RKO (cell line): ENCODE measurements at regions not wholly inside any gene's neighbourhood (a gene's known extent, or its start where the extent isn't known, plus 50 kb on each side); places are given as distances from the start of the nearest gene placed in this dataset.
A peak's percentile ranks its signal among the peaks of the same experiment; 100 is the strongest.
"Not testable (repeated sequence)": the region's sequence is repeated elsewhere in the genome, so short reads cannot be mapped to it uniquely, and the experiment has no call there.

Experiments
- DNase-seq: peaks from one replicate; pipeline ENCODE4 v3.0.0-alpha.2; 2016; ENCODE audit warnings: low spot score

DNA sequence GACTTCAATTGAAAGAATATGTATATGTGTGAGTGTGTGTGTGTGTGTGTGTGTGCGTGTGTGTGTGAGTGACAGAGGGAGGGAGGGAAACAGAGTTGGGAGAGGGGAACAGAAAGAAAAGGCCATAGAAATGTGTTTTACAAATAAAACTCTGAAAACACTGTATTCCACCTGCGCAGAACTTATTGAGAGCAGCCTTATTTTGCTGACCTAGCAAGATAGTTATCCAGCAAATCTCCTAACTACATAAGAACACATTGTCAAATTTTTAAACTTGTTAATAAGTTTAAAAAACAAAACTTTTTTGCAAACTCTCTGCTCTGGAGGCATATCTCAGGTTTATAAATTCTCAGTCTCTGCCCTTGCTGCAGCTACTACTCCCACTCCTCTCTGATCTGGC lies 217.9 kb upstream of the NOCT start:
- no peak for DNase-seq

DNA sequence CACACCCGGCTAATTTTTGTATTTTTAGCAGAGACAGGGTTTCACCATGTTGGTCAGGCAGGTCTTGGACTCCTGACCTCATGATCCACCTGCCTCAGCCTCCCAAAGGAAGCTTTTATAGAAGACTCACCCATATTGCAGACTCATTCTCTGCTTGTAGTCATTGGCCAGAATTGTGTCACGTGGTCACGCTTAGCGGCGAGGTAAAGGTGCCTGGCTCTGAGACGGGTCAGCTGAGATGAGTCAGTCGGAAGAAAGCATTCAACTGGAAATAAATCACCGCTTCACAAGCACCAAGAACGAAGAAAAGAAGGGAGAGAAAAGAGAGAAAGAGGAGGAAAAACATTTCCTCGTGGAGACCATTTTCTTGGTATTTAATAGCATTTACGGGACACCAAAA lies 218.8 kb upstream of the NOCT start:
- DNase-seq: no peak

DNA sequence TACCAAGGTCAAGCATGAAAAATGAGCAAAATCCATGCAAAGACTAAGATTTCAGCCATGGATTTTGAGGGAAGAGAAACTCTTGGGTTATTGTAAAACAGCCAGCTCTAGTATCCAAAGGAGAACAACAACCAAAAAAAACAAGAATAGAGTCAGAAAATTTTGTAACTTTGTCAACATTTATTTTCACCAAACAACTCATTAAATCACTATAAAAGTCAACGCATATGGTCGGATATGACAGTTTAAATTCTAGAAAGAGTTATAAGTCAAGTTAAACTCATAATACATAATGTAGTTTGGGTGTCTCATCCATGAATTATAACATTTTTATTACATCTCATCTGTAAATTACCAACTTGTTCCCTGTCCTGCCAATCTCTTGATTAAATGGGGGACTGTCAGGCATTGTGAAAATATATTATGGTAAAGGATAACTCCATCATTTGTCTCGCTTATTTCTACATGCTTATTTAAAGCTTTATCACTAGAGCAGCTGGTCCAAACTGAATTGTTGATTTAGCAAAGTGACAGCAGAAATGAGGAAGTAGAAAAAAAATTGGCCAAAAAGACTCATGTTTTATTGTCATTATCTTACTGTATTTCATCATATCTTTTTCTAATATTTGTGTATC lies 224.8 kb upstream of the NOCT start:
- no peak for DNase-seq

DNA sequence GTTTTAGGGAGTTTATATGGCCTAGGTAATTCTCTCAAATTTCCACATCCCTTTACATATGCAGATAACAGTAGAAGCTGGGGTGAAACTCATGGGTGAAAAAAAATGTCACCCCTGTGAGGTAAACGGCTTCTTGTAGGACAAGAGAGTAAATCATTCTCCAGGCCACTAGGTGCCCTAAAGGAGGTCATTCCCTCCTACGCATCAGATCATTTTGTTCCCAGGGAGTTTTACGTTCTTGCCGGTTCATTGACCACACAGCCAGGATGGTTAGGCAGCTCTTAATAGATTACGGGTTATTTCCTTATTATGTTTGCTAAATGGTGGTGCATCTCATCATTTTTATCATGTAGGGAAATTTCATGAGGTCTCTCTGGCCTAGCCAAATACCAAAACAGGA lies 225.8 kb upstream of the NOCT start:
- no peak for DNase-seq

DNA sequence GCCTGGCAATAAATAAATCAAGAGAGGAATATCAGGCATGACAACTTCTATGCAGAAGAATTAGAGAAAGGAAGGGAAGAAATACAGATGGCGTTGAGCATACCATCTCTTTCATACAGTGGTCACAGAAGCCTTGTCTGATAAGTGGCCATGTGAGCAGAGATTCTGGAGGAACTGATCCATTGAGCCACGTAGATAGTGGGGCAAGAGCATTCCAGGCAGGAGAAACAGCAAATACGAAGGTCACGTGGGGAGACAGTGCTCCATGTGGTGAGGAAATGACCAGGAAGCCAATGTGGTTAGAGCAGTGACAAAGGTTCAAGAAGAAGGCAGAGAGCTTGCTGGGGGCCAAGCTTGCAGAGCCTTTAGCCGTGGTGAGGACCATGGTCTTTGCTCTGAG lies 226.7 kb upstream of the NOCT start:
- no peak for DNase-seq

DNA sequence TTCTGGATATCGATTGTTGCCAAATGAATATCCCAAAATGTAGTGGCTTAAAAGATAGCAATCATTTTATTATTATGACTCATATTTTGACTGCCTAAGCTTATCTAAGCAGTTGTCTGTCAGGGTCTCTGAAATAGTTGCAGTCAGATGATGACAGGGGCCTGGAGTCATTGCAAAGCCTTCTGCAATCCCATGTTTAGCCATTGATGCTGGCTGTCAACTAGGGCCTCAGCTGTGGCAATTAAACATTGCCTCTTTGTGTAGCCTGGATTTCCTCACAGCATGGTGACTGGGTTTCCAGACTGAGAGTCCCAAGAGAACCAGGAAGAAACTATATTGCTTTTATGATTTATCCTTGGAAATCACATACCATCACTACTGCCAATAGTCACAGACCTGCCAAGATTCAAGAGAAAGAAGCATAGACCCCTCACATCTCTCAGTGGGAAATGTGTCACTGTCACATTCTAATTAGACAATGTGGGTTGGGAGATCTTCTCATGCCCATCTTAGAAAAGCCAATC lies 227.3 kb upstream of the NOCT start:
- no peak for DNase-seq

DNA sequence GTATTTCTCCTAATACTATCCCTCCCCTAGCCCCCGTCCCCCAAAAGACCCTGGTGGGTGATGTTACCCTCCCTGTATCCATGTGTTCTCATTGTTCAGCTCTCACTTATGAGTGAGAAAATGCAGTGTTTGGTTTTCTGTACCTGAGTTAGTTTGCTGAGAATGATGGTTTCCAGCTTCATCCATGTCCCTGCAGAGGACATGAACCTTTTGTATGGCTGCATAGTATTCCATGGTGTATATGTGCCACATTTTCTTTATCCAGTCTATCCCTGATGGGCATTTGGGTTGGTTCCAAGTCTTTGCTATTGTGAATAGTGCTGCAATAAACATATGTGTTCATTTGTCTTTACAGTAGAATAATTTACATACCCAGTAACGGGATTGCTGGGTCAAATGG lies 235.8 kb upstream of the NOCT start:
- not testable (repeated sequence) for DNase-seq

DNA sequence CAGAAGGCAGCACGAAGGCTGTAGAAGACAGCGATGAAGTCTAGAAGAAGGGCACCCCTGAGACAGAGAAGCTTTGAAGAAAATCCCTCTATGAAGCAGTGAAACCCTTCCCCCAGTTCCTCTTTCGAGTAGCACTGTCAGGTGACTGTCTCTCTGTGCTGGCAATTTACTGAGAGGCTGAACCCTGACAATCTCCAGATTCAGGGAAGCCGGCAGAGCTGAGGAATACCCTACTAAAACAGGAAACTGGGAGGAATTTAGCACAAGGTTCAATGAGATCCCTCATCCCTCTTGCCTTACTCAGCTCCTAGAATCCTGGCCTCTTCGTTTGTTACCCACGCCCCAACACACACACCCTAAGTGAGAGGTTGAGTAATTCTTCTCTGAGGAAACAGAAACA lies 239.7 kb upstream of the NOCT start:
- DNase-seq: no peak

DNA sequence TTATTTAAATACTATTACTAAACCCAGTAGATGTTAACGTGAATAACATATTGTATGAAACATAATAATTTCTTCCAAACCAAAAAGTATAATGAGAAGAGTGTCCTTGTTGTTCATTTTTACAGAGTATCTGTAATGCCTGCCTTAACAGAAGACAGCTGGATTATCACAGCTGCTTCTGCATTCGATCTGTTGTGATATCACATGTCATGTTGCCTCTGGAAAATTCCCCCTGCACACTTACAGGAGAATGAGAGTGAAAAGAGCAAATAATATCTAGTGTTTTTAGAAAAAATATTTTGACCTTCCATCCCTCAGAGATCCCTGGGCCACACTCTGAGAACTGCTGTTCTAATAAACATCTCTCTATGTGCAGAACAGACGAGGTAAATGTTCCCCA lies 240.1 kb upstream of the NOCT start:
- DNase-seq: no peak

DNA sequence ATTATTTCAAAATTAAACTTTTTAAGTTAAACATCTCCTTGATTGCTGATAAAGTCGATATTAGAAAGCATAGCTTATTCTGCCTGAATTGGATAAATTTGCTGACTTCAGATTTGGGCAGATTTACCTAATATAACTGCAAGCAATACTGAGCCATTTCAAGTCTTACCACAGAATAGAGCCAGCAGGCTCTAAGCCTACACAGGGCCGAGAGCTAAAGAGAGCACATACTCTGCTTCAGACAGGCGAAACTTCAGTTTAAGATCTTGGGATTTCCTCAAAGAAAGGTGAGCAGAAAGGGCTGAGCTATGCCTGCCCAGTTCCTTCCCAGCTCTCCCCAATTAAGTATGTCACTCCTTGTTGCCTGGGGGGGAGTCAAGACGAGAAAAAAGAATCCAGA lies 240.6 kb upstream of the NOCT start:
- no peak for DNase-seq

DNA sequence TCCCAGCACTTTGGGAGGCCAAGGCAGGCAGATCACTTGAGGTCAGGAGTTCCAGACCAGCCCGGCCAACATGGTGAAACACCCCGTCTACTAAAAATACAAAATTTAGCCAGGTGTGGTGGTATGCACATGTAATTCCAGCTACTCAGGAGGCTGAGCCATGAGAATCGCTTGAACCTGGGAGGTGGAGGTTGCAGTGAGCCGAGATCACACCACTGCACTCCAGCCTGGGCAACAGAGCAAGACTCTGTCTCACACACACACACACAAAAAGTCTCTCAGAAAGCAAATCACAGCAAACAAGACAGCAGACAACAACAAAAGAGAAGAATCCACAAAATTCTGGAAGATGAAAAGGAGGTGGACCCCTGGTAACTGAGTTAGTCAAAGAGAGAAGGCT lies 241.5 kb upstream of the NOCT start:
- not testable (repeated sequence) for DNase-seq

DNA sequence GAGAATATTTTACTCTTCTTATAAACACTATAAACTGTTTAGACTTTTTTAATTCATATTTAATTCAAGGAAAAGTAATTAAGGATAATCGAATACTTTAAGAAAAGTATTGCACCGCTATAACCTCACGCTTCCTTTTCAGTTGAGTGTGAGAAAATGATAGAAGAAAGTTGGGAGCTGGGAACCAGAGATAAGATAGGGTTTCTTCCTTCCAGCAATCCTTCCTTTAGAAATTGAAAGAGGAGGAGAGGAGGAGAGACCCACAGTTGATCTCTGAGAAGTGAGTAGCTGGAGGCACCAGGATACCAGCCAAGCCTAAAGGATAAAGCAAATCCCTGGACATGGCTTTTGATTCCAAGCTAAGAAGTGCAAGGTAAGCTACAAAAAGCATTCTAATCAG lies 242.3 kb upstream of the NOCT start:
- DNase-seq: no peak

DNA sequence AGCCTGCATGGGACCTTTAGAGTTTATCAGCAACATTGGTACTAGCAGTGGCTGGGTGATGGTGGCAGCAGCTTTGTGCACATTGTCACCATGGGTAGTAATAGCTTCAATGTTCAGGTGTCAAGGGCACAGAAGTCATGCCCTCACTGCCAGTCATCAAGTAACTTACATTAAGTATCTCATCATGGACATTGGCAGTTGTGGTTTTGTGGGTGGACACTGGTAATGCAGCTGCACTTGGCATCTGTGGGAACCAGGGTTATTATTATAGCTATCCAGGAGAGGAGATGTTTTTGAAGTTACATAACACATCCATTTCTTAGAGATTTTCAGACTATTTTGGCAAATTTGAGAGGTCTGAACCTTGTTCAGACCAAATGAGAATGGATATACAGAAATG lies 243.2 kb upstream of the NOCT start:
- DNase-seq: no peak

DNA sequence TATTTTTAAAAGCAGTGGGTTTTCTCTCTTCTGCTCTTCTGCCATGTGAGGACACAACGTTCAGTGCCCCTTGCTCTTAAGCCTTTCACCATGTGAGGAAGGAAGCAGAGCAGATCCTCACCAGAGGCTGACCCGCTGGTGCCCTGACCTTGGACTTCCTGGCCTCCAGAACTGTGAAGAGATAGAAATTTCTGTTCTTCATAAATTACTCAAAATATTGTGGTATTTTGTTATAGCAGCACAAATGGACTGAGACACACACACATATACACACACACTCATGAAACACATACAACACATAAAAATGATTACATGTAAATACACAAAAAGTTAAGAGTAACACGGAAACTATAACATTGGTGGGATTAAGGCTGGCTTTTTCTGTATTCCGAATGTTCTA lies 244.8 kb upstream of the NOCT start:
- no peak for DNase-seq

DNA sequence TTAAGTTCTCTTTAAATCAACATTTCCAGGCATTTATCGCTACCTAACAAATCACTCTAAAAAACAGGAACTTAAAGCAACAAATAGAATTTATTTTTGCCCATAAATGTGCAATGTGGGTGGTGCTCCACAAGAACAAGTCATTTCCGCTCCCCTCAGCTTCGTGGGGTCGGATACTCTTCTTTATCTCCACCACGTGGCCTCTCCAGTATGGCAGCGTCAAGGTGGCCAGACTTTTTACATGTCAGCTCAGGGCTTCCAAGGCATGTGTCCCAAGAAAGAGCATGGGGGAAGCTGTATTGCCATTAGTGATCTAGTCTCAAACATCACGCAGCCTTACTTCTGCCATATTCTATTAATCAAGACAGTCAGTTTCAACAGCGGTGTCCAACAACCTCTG lies 249.2 kb upstream of the NOCT start:
- no peak for DNase-seq

DNA sequence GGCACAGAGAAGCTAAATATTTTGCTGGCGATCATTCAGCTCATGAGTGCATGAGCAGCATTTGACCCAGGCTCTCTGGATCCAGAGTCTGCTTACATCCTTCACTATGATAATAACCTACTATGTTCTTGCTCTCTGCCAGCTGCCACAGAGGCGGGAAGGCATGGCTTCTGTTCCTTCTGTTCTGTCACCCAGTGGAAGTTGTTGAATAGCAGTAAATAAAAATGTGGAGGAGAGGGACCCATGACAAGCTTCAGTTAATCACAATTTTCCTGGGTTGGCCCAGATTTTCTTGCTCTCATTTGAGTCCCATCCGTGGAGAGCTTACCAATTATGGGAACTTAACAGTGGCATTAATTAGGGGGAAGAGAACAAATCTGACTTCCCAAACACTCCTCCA lies 250.1 kb upstream of the NOCT start:
- no peak for DNase-seq

DNA sequence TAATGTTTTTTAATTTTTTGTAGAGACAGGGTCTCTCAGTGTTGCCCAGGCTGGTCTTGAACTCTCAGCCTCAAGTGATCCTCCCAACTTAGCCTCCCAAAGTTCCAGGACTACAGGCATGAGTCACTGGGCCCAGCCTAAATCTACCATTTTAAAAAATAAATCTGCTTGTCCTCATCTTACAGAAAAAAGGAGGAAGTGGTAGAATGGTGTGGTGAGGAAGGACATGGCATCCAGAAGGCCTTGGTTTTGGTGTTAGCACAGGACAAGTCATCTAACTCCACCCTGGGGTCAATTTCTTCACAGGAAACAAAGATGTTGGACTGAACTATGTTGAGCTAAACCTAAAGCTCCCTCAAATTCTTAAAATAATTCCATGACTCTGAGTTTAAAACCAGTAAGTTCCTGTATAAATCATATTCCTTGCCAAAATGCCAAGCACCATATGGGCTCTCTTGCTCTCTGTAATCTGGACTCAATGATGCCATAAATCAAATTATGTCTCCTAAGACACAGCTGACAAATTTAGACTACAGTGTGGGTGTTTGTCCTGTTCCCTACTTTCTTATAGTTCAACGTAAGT lies 253.9 kb upstream of the NOCT start:
- DNase-seq: no peak

DNA sequence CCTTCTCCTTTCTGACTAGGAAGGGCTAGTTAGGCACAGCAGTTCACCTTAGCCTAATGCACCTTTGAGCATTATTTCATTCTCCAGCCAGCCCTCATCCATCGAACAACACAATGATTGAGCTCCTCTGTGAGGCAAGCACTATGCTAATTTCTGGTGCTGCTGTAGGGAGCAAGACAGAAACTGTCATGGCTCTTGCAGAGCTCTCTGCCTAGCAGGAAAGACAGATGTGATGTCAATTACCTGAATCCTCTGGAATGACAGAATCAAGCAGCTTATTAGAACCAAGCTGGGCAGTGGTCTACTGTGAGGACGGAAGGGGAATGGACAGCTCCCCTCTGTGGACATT lies 256.1 kb upstream of the NOCT start:
- DNase-seq: no peak

DNA sequence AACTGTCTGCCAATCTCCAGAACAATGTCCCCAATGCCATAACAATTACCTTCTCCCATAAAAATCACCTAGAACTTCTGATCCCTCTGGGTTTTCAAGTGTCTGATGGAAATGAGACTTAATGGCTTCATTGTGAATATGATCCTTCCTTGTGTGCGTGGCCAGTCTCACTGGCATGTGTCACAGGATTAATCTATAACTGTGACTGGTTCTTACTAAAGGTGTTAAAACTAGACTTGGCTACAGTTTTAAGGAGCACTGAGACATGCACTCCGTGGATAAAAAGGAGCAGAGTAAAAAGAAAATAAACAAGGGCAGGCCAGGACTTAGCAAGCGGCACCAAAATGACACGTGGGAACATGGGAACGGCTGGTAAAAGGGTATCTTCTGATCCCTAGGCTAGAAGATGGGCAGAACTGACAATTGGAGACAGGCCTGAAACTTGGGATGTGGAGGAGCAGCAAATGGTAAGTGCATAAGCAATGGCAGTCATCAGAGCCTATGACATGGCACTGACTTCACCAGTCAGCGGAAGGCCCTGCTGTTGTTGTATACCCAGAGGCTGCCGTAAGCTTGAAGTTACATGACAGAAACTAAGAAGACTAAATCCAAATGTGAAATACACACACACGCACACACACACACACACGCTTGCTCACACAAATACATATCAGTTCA lies 256.6 kb upstream of the NOCT start:
- no peak for DNase-seq

DNA sequence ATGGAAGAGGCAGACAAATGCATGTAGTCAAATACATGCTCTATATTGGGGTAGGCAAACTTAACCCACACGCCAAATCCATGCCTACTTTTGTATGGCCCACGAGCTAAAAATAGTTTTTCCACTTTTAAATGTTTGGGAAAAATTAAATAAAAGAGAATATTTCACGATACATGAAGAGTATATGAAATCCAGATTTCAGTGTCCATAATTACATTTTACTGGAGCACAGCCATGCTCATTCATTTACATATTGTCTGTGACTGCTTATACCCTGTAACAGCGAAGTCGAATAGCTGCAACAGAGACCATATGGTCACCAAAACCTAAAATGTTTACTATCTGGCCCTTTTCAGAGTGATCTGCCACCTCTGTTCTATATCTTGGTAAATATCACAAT lies 257.4 kb upstream of the NOCT start:
- DNase-seq: no peak

DNA sequence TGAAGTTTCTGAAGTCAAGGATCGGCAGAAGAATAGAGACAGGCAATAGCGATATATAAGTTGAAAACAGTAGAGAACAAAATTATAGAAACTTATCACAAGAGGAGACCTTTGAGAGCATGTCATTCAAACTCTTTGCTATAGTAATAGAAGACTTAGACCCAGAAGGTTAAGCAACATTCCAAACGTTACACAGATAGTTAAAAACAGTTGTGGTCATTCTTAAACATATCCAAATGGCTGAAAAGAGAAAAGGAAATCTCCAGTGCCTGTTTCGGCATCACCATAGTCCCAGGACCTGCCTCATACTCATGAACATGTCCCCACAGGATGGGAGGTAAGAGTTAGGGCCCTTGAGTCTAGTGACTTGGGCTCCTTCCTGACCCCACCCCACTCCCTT lies 258.1 kb upstream of the NOCT start:
- DNase-seq: no peak

DNA sequence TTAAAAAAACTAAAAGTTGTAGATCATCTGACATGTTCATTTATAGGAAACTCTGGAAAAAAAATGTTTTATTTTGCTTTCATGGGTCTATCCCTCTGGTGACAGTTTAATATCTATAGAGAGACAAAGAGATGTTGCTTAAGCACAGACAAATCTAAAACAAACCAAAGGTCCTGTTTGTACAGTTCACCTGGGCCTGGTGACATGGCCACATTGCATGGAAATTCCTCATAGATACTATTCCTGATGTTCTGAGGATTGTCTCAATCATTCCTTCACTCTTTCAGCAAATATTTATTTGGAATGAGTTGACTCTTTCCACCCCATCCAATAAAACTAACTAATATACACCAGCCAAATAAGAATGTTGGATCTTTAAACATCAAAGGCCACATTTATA lies 259.1 kb upstream of the NOCT start:
- no peak for DNase-seq

DNA sequence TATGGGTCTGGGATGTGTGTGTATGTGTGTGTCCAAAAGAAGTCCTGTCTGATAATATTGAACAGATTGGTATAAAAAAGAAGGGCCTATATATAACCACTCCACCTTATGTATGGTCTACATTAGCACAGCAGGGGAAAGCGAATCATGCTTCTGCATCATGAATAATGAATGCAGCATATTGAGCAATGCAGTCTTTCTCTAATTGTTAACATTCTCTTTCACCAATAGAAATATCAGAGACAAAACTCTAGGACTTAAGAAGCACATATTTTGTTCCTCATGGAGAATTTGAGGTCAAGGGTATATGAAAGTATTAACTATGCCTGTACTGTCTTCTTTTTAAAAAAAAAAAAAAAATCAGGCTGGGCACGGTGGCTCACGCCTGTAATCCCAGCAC lies 264.3 kb upstream of the NOCT start:
- DNase-seq: no peak

DNA sequence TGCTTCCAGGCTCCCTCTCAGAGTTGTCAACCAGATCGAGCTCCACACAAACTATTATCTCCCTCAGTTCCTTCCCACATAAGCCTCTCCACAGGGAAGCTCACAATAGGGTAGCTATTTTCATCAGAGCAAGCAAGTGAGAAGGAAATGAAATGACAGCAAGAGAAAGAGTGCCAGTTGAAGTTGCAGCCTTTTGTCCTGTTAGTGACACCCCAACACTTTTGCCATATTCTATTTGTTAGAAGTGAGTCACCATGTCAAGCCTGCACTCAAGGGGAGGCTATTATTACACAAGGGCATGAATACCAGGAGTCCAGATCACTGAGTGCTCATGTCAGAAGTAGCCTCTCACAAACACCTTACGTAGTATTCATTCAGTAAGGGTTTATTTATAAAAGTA lies 266.3 kb upstream of the NOCT start:
- DNase-seq: peak; percentile 49
